ENCODE measurements at regions not wholly inside any gene's neighbourhood (a gene's known extent, or its start where the extent isn't known, plus 50 kb on each side); places are given as distances from the start of the nearest gene placed in this dataset.
A peak's percentile ranks its signal among the peaks of the same experiment; 100 is the strongest.

DNA sequence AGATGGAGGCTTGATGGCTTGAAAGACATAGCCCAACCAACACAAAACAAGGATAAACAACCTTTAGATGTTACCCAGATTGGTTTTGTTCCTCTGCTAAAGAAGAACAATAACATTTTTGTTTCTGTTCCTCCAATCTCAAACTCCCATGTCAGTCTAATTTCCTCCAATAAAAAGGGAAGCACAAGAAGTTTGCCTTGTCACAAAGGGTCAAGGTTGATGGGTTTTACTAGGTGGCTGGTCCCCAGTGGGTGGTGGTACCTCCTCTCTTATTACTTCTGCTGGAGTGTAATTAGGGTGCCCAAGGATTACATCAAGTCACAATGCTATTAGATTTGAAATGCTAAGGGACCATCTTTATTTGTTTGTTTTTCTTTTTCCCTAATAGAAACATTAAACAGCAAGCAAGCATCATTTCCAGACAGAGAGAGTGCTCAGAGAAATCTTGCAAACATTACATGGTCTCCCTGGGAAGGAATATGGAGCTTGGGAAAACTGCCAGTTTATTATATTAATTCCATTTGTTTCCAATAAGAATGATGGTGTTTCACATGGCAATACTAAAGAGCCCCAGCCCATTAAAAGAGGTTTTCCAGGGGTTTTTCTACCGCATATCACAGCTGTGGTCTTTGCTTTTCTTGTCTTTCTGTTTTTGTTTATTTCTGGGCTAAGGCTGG is 78.3 kb upstream of the AOAH start:
- H3K4me3 Mint-ChIP-seq, result no peak overlapping the region
- DNase-seq (no peak), ATAC-seq (no peak)
- H3K27me3 Mint-ChIP-seq (ENCODE audit: low read depth), result peaks cover 2% of the 10 kb centered on the region
- H3K9me3 Mint-ChIP-seq, result no peaks in the 10 kb centered on the region
- no peaks in the 10 kb centered on the region for H3K36me3 Mint-ChIP-seq (ENCODE audit: insufficient read depth)
- H3K4me1 Mint-ChIP-seq (ENCODE audit: low read depth), result no peaks in the 10 kb centered on the region

DNA sequence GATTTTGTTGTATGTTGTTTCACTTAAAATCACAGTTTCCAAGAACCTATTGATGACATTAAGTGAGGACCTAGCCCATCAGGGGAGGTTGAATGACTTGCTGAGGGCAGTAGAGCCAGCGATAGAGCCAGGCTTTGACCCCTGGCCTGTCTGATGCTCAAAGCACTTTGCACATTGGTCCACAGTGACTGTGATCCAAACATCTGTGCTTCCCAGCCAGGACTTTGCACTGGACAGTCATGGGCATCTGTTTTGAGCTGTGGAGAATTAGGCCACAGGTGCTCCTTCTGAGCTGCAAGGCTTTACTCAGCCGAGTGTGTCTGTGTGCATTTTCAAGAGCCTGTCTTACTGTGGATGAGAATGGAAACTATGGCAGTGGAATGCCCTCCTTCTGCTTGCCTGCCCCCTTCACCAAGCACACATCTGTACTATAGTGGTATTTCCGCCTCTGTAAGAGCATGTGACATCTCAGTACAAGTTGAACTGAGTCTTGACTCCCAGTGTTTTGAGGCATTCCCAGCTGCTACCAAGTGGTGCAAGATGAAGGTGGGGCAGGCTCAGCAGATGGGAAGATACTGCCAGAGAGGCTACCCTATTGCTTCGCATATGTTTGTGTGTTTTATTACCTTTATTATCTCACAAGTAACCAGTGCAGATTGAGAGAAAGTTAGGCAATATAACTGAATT is 72.7 kb upstream of the AOAH start:
- H3K9me3 Mint-ChIP-seq, result no peaks in the 10 kb centered on the region
- H3K4me1 Mint-ChIP-seq (ENCODE audit: low read depth), result peaks cover 26% of the 10 kb centered on the region
- no peak overlapping the region for H3K4me3 Mint-ChIP-seq
- H3K27me3 Mint-ChIP-seq (ENCODE audit: low read depth), result no peaks in the 10 kb centered on the region
- DNase-seq (no peak), ATAC-seq (no peak)
- no peaks in the 10 kb centered on the region for H3K36me3 Mint-ChIP-seq (ENCODE audit: insufficient read depth)

DNA sequence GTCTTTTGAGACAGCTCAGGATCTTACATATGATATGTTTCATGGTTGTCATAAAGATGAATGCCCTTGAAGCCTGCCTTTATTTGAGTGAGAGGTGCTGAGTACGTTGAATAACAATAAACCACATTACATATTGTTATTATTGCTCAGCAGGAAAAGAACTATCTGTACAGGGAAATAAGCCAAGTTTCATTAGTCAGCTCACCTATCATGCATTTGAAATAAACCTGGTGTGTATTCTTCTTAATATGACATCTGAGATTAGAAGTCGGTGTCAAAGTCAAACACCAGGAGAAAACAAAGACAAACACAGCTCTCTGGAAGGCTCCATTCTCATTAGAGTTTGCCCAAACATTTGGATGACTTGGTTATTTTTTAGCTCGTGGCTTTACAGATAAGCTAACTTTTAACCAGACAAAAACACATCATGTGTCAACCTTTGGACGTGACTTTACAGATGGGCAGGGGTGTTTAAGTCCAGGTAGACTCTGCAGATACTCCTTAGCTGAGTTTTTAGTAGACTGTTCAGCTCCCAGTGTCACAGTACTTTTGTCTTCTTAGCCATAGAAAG is 71.2 kb upstream of the AOAH start:
- Mint-ChIP-seq H3K4me3 (no peak overlapping the region), H3K36me3 (ENCODE audit: insufficient read depth) (no peaks in the 10 kb centered on the region), H3K27me3 (ENCODE audit: low read depth) (no peaks in the 10 kb centered on the region), H3K9me3 (no peaks in the 10 kb centered on the region), H3K4me1 (ENCODE audit: low read depth) (peaks cover 34% of the 10 kb centered on the region)
- no peak for ATAC-seq
- DNase-seq, result no peak

DNA sequence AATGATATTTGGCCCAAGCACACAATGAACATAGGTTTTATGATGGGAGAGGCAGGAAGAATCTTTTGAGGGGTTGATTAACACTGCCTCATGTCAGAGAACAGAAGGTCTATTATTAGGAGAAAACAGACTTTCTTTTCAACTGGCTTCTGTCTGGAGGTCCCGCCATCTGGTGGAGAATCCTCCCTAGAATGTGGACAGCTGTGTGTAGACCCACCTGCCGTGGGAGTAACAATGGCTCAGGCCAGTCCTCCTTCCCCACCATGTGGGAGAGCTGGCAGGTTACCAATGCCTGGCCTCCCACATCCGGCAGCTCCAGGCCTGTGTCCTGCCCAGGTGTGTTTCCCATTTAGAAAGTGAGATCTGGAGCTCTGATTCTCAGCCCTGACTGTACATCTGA is 70.4 kb upstream of the AOAH start:
- Mint-ChIP-seq H3K36me3 (ENCODE audit: insufficient read depth) (no peaks in the 10 kb centered on the region), H3K4me3 (no peak overlapping the region), H3K4me1 (ENCODE audit: low read depth) (peaks cover 43% of the 10 kb centered on the region), H3K9me3 (no peaks in the 10 kb centered on the region), H3K27me3 (ENCODE audit: low read depth) (no peaks in the 10 kb centered on the region)
- DNase-seq (no peak), ATAC-seq (no peak)

DNA sequence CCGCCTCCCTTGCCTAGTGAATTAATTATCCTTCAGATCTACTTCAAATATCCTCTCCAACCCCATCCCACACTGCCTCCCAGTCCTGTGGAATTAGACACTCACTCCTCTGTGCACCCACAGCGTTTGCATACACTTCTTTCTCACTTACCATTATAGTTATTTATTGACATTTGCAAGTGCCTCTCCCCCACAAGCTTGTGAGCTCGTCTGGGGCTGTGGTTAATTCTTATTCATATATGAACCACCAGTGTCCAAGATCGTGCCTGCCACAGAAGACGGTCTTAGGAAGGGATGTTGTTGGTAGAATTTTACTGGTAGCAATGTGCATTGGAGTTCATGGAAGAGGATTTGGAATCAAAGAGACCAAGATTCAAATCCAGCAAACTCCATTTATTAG is 68.1 kb upstream of the AOAH start:
- H3K9me3 Mint-ChIP-seq, result no peaks in the 10 kb centered on the region
- ATAC-seq (no peak), DNase-seq (no peak)
- no peak overlapping the region for H3K4me3 Mint-ChIP-seq
- H3K27me3 Mint-ChIP-seq (ENCODE audit: low read depth), result no peaks in the 10 kb centered on the region
- H3K4me1 Mint-ChIP-seq (ENCODE audit: low read depth), result peaks cover 64% of the 10 kb centered on the region
- no peaks in the 10 kb centered on the region for H3K36me3 Mint-ChIP-seq (ENCODE audit: insufficient read depth)

DNA sequence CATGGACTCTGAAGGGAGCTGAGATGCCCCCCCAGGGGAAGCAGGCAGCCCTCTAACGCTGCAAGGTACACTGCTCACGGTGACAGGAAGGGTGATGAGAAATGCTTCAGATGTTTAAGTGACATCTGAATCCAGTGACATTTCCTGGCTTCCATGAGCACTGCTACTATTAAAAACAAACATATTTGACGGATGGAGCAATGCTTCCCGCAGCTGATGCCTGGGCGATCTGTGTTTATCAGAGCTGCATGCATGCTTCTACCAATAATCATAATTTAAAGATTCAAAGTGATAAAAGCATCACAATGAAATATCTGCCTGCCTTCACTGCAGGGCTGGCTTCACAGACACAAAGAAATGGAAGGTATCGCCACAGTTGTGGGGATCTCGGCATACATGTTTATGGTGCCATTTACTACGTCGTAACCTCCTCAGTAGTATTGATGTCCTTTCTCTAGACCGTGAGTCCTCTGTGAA is 66.1 kb upstream of the AOAH start:
- peaks cover 74% of the 10 kb centered on the region for H3K4me1 Mint-ChIP-seq (ENCODE audit: low read depth)
- H3K27me3 Mint-ChIP-seq (ENCODE audit: low read depth), result no peaks in the 10 kb centered on the region
- DNase-seq (no peak), ATAC-seq (no peak)
- H3K4me3 Mint-ChIP-seq, result peak overlapping the region; percentile 35
- no peaks in the 10 kb centered on the region for H3K36me3 Mint-ChIP-seq (ENCODE audit: insufficient read depth)
- no peaks in the 10 kb centered on the region for H3K9me3 Mint-ChIP-seq

DNA sequence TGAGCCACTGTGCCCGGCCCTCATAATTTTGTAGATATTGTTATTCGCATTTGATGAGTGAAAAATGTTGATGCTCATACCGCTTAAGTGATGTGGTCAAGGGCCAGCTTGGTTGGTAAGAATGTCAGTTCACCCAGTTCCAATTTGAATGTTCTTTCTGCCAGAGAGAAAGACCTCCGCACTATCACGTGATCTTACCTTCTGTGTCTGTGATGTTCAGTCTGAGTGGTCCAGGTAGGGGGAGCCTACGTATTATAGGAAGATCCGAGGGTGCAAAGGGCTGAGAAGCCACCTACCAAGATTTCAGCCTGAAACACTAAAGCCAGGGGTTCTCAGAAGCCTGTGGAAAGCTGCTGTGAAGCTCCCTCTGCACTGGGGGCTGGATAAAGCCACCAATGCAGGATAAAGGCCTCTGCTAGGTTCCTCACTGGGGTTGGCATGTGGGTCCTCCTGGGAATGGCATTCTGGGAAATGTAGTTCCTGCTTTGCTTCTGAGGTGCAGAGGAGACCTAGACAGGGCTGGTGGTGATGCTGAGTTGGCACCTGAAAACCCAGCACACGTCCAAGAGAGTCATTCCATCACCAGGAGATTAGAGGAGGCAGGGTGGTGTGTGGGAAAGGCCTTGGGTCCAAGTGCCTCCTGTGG is 64.7 kb upstream of the AOAH start:
- no peak overlapping the region for H3K4me3 Mint-ChIP-seq
- ATAC-seq, result no peak

DNA sequence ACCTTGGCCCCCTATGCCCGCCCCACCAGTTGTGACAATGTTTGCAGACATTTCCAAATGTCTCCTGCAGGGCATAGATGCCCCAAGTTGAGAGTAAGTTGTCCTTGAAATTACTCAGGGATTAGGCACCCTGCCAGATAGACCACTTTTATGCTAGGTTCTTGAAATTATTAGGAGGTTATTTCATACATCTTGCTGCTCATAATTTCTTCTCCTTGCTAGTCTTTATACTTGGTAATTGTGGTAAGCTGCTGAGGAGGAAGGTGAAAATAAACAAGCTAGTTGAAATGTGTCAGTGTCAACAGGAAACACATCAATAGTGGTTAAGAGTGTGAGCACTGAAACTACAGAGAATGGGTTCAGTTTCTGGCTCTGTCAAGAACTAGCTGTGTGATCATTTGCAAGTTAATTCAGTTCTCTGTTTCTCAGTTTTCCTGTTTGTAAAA is 63.7 kb upstream of the AOAH start:
- DNase-seq, result no peak
- peaks cover 73% of the 10 kb centered on the region for H3K4me1 Mint-ChIP-seq (ENCODE audit: low read depth)

More for the DNA sequence above, 64.7 kb upstream of the AOAH start:
- Mint-ChIP-seq H3K9me3 (no peaks in the 10 kb centered on the region), H3K36me3 (ENCODE audit: insufficient read depth) (no peaks in the 10 kb centered on the region), H3K4me1 (ENCODE audit: low read depth) (peaks cover 72% of the 10 kb centered on the region), H3K27me3 (ENCODE audit: low read depth) (no peaks in the 10 kb centered on the region)
- no peak for DNase-seq

DNA sequence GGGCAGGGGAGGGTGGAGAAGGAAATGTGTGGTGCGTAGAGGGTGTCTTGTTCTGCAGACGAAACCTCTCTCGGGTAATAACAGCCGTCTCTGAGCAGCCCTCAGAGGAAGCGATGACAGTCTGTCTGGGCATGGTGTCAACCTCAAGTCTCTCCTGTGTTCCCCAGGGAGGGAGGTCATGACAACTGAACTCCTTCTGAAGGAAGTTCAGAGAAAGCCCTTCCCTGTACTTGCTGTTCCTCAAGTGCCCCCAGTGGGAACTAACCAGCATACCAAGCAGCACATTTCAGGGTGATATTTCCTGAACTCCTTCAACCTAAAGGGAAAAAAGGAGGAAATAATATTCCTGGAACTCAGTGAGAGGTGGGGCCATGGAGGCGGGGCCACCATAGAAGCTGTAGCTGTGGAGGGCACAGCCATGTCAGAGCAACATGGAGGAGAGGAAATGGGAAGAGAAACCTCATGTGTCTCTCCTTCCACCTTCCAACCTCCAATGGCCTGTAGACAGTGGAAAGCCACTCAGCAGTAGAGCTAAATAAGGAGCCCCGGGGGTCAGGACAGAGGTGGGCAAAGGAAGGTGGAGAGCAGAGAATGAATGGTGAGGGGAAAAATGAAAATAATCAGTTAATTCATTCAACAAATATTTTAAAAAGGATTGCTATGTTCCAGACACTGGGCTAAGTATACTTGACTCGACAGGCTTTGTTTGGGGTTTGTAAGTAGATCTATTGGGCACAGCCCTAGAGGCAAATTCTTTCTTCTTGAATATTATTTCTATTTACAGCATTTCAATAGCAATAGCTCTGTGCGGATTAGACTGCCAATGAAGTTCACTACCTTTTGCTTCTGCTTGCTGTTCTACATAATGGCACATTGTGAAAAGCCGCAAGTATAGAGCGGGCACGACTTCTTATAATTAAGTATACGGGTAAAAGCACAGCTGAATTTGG is 61.0 kb upstream of the AOAH start:
- Mint-ChIP-seq H3K4me3 (peak overlapping the region; percentile 2), H3K4me1 (ENCODE audit: low read depth) (peaks cover 81% of the 10 kb centered on the region), H3K36me3 (ENCODE audit: insufficient read depth) (no peaks in the 10 kb centered on the region), H3K27me3 (ENCODE audit: low read depth) (no peaks in the 10 kb centered on the region), H3K9me3 (peaks cover under 1% of the 10 kb centered on the region)
- DNase-seq (peak; percentile 49), ATAC-seq (peak; percentile 89 to 90)

More for the DNA sequence above, 63.7 kb upstream of the AOAH start:
- no peaks in the 10 kb centered on the region for H3K27me3 Mint-ChIP-seq (ENCODE audit: low read depth)
- H3K36me3 Mint-ChIP-seq (ENCODE audit: insufficient read depth), result no peaks in the 10 kb centered on the region
- no peak overlapping the region for H3K4me3 Mint-ChIP-seq
- no peaks in the 10 kb centered on the region for H3K9me3 Mint-ChIP-seq
- peak; percentile 54 to 69 for ATAC-seq

DNA sequence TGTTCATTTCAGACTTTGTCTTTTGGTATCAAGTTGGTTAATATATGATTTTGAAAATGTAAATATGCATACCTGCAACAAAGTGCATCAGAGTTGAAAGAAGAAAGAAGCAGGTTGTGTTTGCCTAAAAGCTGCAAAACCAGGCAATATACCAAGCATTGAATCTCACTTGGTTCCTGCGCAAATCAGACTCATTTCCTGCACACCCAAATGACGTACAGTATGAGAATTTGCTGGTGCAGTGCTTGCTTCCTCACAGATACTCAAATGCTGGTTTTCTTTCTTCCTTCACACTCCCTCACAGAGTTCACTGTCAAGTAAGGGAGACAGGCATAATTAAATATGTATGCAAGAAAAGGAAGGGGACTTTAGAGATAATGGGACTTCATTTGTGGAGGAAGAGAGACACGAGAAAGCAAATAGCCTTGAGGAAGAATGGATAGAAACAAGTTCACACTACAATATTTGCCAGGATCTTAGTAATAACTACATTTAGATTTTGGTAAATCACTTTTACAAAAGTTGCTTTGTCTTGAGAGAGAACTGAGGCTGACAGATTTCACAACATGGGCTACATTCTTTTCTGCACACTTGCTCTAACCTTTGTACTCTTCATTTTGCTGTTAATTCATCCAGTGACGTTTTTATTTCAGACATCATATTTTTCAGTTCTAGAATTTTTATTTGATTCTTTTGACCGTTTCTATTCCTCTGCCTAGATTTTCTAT is 56.9 kb upstream of the AOAH start:
- H3K27me3 Mint-ChIP-seq (ENCODE audit: low read depth), result no peaks in the 10 kb centered on the region
- H3K9me3 Mint-ChIP-seq, result peaks cover 7% of the 10 kb centered on the region
- DNase-seq, result no peak
- peaks cover 5% of the 10 kb centered on the region for H3K36me3 Mint-ChIP-seq (ENCODE audit: insufficient read depth)
- ATAC-seq, result peak; percentile 44 to 55
- H3K4me1 Mint-ChIP-seq (ENCODE audit: low read depth), result peaks cover 83% of the 10 kb centered on the region
- H3K4me3 Mint-ChIP-seq, result no peak overlapping the region

DNA sequence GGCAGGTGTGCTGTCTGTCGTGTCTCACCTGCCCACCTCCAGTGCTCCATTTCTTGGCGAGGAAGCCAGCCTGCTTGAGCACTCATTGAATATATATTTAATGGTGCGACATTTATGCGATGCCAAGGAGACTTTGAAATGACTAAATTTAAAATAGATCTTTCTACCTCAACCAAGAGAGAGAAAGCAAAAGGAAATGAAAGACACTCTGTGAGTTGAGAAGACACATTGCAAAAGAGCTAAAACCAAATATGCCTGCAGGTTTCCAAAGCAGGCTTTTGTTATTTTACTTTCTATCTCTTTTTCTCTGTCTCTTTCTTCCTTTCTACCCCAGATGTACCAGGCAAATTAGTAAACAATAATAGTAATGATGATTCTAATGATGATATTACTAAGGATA is 53.6 kb upstream of the AOAH start:
- Mint-ChIP-seq H3K4me1 (ENCODE audit: low read depth) (peaks cover 86% of the 10 kb centered on the region), H3K9me3 (peaks cover 7% of the 10 kb centered on the region), H3K27me3 (ENCODE audit: low read depth) (no peaks in the 10 kb centered on the region), H3K4me3 (peak overlapping the region; percentile 14), H3K36me3 (ENCODE audit: insufficient read depth) (peaks cover 7% of the 10 kb centered on the region)
- ATAC-seq, result no peak
- DNase-seq, result no peak

DNA sequence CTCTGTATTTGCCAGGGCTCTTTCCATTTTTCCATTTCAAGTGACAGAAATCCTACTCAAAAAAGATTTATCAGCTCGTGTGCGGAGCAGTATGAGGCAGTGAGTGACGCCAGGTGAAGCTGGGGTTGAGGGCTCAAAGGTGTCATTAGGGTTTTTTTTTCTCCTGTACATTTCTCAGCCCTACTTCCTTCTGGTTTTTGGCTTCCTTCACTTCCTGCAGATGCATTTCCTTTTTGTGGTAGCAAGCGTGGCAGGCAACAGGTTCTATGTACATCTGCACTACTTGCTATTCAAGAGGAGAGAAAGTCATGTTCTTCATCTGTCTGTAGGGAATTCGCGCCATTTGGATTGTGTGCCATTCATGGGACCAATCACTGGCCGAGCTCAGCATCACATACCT is 52.8 kb upstream of the AOAH start:
- H3K4me3 Mint-ChIP-seq, result peak overlapping the region; percentile 74
- ATAC-seq, result peak; percentile 36 to 56
- peaks cover 7% of the 10 kb centered on the region for H3K36me3 Mint-ChIP-seq (ENCODE audit: insufficient read depth)
- no peak for DNase-seq
- H3K9me3 Mint-ChIP-seq, result peaks cover 7% of the 10 kb centered on the region
- no peaks in the 10 kb centered on the region for H3K27me3 Mint-ChIP-seq (ENCODE audit: low read depth)
- H3K4me1 Mint-ChIP-seq (ENCODE audit: low read depth), result peaks cover 79% of the 10 kb centered on the region

DNA sequence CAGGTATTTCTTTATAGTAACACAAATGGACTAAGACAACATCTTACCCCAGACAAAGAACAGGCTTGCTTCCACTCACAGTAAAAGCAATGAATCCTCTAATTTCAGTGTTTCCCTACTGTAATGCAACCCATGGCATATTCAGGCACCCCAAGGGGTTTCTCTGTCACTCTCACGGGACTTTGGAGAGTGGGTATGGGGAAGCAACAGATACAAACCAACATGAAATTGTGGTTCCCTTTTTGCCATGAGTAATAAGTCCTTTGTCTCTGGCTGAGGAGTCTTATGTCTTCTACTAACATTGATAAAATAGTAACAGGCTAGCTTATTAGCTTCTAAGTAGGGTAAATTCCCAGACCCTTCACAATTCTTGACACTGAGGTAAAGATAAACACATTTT is 51.4 kb upstream of the AOAH start:
- Mint-ChIP-seq H3K4me3 (no peak overlapping the region), H3K4me1 (ENCODE audit: low read depth) (peaks cover 66% of the 10 kb centered on the region)

More for the DNA sequence above, 51.4 kb upstream of the AOAH start:
- Mint-ChIP-seq H3K9me3 (peaks cover 7% of the 10 kb centered on the region), H3K27me3 (ENCODE audit: low read depth) (no peaks in the 10 kb centered on the region), H3K36me3 (ENCODE audit: insufficient read depth) (peaks cover 7% of the 10 kb centered on the region)
- no peak for DNase-seq
- ATAC-seq, result peak; percentile 46 to 55

Measured in activated T-cell treated with anti-CD3 and anti-CD28 coated beads, Interleukin-2, amount 50 U/mL, for 4 hours (primary cell).